Suppressor macrophage (primary cell): ENCODE measurements at regions not wholly inside any gene's neighbourhood (a gene's known extent, or its start where the extent isn't known, plus 50 kb on each side); places are given as distances from the start of the nearest gene placed in this dataset.
"Not testable (repeated sequence)": the region's sequence is repeated elsewhere in the genome, so short reads cannot be mapped to it uniquely, and the experiment has no call there.

Experiments used
- DNase-seq, 4 experiments: peaks; one replicate each; pipeline ENCODE4 v3.0.0-alpha.2; 2020 to 2022

DNA sequence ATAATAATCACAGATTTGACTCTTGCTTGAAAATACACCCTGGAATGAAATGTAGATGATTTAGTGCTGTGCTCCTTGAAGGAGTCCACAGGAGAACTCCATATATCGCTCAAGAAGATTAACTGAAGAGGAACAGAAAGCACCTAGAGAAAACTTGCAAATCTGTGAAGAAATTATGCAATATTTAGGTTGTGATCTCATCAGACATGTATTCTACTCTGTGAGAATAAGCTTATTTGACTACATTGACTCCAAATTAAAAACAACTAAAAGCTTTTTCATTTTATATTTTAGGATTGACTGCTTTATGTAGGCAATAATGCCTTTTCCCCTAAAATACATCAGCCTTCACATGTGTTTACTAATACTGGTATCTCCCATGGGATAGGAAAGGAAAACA is 906.6 kb upstream of the LRATD1 start:
- DNase-seq: no peak

DNA sequence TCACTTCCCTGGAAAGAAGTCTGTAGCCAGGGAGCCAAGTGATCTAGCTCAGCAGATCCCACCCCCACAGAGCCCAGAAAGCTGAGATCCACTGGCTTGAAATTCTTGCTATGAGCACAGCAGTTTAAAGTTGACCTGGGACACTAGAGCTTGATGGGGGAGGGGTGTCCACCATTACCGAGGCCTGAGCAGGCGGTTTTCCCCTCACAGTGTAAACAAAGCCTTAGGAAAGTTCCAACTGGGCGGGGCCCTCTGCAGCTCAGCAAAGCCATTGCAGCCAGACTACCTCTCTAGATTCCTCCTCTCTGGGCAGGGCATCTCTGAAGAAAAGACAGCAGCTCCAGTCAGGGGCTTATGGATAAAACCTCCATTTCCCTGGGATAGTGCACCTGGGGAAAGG is 887.2 kb upstream of the LRATD1 start:
- no peak for DNase-seq

DNA sequence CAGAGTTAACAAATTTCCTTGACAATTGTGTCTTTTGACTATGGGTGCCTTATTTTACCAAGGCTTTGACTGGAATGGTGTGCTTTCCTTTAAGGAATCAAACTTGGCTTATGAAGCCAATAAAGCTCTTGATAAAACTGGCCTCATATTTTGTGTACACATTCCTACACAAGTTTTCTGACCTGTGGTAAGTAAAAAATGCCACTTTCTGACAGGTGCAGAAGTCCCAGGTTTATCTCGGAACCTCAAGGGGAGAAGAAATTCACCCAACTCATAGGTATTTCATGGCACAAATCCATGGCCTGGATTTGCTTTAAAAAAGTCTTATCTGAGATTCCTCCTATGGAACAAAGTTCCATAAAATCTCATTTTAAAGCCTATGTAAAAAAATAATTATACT is 880.6 kb upstream of the LRATD1 start:
- DNase-seq: no peak

GRCh38 chr2:13758412-13758811 is 874.1 kb upstream of the LRATD1 start:
- no peak for DNase-seq

- no peak for DNase-seq
Measured at GRCh38 chr2:13768274-13768673, 864.2 kb upstream of the LRATD1 start.

GRCh38 chr2:13770279-13770678 is 862.2 kb upstream of the LRATD1 start:
- no peak for DNase-seq

GRCh38 chr2:13779996-13780395 is 852.5 kb upstream of the LRATD1 start:
- no peak for DNase-seq

DNA sequence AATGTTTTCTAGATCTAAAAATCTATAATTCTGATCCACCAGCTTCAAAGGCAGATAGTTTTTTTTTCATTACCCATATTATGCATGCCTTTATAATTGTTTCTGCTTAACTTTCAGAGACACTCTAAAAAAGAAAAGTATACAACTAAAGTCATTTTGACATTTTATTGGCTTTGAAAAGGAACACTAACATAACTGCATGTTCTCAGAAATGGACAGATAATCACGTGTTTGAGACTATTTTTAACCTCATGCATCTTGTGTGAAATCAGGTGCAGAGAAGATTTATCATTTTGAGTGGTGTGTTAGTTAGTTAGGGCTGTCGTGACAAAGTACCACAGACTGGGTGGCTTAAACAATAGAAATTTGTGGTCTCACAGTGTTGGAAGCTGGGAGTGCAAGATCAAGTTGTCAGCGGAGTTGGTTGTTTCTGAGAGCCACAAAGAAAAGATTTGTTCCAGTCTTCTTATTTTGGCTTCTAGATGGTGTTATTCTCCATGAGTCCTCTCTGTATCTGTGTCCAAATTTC is 841.4 kb upstream of the LRATD1 start:
- DNase-seq: no peak

- DNase-seq: no peak
Measured at GRCh38 chr2:13806539-13806938, 826.0 kb upstream of the LRATD1 start.

DNA sequence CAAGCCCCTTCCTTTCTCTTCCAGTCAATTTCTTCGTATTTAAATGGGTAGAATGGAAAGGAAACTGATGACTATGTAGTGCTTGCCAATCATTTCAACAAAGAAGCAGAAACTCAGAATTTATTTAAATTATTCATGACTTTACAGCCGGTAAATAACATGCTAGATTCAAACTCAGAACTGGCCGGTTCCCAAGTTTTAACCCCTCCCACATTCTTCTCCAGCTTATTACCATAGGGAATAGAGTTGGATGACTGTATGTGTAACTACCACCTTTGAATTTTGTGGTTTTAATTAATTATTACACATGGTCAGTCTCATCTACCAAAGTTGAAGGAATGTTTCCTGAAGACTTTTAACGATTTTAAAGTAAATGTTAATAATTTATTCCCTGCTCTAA is 819.3 kb upstream of the LRATD1 start:
- no peak for DNase-seq

- no peak for DNase-seq
Measured at GRCh38 chr2:13818002-13818401, 814.5 kb upstream of the LRATD1 start.

- DNase-seq: no peak
Measured at GRCh38 chr2:13819896-13820295, 812.6 kb upstream of the LRATD1 start.

DNA sequence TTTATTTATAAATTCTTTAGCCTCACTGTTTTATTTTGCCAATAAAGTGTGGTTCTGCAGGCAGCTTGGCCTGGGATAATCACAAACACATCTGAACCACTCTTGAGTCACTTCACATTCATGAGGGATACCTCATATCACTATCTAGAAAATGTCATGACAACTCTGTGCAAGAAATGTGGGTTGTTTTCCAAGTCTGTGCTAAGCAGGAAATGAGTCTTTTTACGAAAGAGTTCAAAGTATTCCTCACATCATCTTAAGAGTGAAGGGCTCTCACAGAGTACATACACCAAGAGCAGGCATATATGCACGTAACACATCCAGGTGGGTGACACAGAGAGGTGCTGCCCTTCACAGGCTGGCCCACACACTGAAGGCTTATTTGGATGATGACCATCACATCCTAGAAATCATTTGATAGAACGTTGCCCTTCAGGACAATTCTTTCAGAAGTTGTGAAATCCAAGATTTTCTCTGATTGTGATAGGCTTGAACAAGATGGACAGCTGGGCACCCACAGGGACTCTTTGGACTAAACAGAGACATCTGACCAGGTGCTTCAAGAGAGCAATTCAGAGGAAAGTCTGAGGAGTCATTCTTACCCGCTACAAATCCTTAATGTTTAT is 811.1 kb upstream of the LRATD1 start:
- DNase-seq: no peak

GRCh38 chr2:13822365-13822764 is 810.2 kb upstream of the LRATD1 start:
- no peak for DNase-seq

- DNase-seq: no peak
Measured at GRCh38 chr2:13826314-13826853, 806.1 kb upstream of the LRATD1 start.

GRCh38 chr2:13858626-13859025 is 773.9 kb upstream of the LRATD1 start:
- no peak for DNase-seq

DNA sequence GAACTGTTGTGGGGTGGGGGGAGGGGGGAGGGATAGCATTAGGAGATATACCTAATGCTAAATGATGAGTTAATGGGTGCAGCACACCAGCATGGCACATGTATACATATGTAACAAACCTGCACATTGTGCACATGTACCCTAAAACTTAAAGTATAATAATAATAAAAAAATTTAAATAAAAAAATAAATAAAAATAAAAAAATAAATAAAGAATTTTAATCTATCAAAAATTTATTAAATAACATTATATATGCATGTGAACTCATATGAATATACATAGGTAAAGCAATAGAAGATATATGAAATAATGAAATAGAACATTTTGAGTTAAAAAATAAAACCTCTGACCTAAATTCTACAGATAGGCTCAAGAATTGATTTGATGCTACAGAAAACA is 764.2 kb upstream of the LRATD1 start:
- not testable (repeated sequence) for DNase-seq

GRCh38 chr2:13876491-13877037 is 756.0 kb upstream of the LRATD1 start:
- no peak for DNase-seq

DNA sequence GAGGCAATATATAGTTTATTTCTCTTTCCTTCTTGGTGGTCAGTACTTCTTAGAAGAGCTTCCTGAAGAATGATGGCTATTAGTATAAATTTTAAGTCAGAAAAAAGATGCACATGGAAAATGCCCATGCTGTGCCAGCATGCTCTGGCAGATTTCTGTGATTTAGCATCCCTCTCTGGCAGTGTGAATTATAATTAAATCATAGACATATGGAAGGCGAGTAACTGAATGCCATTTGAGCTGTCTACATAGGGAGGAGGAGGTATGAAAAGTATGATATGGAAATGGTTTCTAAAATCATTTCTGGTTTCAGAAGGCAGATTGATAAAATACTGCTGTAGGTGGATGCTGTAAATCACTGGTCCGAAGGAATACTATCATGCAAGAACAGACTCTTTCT is 754.9 kb upstream of the LRATD1 start:
- DNase-seq: no peak

DNA sequence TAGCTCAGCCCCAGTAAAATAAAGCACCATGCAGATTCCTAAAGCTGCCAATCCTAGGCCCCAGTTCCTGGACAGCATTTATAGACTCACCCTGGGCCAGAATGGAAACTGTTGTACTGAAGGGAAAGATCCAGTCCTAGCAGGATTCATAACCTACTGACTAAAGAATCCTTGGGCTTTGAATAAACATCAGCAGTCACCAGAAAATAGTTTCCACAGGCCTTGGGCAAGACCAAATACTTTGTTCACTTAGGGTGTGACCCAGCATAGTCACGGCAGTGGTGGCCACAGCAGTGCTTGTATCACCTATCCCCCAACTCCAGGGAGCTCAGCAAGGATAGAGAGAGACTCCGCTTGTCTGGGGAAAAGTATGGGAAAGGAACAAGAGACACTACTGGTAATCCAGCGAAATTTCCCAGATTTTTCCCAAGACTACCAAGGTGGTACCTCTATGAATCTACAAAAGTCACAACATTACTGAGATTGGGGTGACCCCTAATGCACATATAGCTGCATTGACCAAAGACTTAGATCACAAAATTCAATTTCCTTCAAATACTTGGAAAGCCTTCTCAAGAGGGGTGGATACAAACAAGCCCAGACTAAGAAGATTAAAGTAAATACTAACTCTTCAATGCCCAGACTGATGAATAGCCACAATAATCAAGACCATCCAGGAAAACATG is 748.1 kb upstream of the LRATD1 start:
- no peak for DNase-seq

DNA sequence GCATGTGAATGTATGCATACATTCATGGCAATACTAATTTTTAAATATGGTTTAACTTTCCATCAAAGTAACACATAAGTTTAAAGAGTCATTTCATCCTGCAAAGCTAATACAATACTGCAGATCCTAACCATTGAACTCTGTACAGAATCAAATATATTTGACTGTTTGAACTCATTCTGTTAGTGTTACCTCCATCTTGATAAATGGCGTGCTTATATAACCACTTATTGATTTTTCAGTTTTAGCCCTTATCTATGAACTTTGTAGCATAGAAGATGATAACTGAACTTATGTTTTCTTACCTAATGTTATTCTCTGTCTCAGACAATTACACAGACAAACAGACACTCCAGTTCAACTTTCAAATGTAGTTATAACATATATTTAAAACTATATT is 731.0 kb upstream of the LRATD1 start:
- no peak for DNase-seq

GRCh38 chr2:13905831-13906230 is 726.7 kb upstream of the LRATD1 start:
- no peak for DNase-seq

DNA sequence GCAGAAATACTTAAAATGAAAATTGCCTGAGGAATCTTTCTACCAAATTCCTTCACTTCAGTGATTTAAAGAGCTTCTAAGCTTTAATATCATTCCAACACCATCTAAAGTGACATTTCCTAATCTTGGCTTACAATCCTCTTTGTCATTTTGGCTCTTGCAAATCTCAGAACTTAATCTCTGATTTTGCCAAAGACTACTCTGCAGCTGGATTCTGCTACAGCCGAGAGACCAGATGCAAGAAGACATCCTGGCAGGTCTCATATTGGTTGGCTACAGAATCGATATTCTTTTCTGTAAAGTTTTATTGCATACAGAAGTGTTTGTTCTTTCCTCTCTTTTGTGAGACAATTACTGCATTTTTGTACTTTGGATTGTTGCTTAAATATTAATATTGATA is 716.5 kb upstream of the LRATD1 start:
- DNase-seq: no peak

DNA sequence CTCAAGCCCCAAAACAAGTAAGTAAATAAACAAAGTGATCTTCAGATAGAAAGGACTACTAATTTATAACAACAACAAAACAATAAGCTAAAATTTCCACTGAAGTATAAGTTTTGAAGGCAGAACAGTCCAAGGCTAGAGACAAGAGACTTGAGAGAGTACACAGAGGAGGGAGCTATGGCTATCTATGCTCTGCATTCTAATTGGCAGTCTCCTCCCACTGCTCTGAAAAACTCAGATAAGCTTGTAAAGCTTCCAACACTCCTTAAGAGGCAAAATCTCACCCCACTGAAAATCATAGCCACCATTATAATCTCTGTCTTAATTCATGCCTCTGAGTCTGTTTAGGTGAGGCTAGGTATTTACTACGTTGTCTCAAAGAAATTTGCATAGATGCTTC is 714.6 kb upstream of the LRATD1 start:
- DNase-seq: no peak
